ENCODE measurements at regions not wholly inside any gene's neighbourhood (a gene's known extent, or its start where the extent isn't known, plus 50 kb on each side); places are given as distances from the start of the nearest gene placed in this dataset.

- H3K4me3 ChIP-seq (ENCODE audit: low read depth, low read length): no peak overlapping the region
- TF ChIP-seq CTCF (IDR thresholded peaks at IDR 0.05; ENCODE audit: insufficient read depth, low read depth, low read length, missing control alignments): no peak
- DNase-seq (ENCODE audit: low read depth): peak; percentile 6
Observed at GRCh38 chr3:152968388-152969024, 133.6 kb downstream of the P2RY1 start.

GRCh38 chr3:152969557-152970300 lies 134.8 kb downstream of the P2RY1 start:
- TF ChIP-seq CTCF (IDR thresholded peaks at IDR 0.05; ENCODE audit: insufficient read depth, low read depth, low read length, missing control alignments): no peak
- no peak for DNase-seq (ENCODE audit: low read depth)

GRCh38 chr3:152970851-152971250 lies 135.9 kb downstream of the P2RY1 start:
- no peak for DNase-seq (ENCODE audit: low read depth)
- H3K4me3 ChIP-seq (ENCODE audit: low read depth, low read length): no peak overlapping the region
- no peak for TF ChIP-seq CTCF (IDR thresholded peaks at IDR 0.05; ENCODE audit: insufficient read depth, low read depth, low read length, missing control alignments)

More at GRCh38 chr3:152969557-152970300, 134.8 kb downstream of the P2RY1 start:
- H3K4me3 ChIP-seq (ENCODE audit: low read depth, low read length): no peak overlapping the region

GRCh38 chr3:152971880-152972279 lies 136.9 kb downstream of the P2RY1 start:
- DNase-seq (ENCODE audit: low read depth): no peak
- H3K4me3 ChIP-seq (ENCODE audit: low read depth, low read length): no peak overlapping the region
- TF ChIP-seq CTCF (IDR thresholded peaks at IDR 0.05; ENCODE audit: insufficient read depth, low read depth, low read length, missing control alignments): no peak

GRCh38 chr3:152973575-152973974 lies 138.6 kb downstream of the P2RY1 start:
- H3K4me3 ChIP-seq (ENCODE audit: low read depth, low read length): no peak overlapping the region
- TF ChIP-seq CTCF (IDR thresholded peaks at IDR 0.05; ENCODE audit: insufficient read depth, low read depth, low read length, missing control alignments): no peak
- no peak for DNase-seq (ENCODE audit: low read depth)

- H3K4me3 ChIP-seq (ENCODE audit: low read depth, low read length): no peak overlapping the region
- no peak for TF ChIP-seq CTCF (IDR thresholded peaks at IDR 0.05; ENCODE audit: insufficient read depth, low read depth, low read length, missing control alignments)
- no peak for DNase-seq (ENCODE audit: low read depth)
Observed at GRCh38 chr3:152976239-152976638, 141.3 kb downstream of the P2RY1 start.
